IMR-90 (cell line): ENCODE measurements at regions not wholly inside any gene's neighbourhood (a gene's known extent, or its start where the extent isn't known, plus 50 kb on each side); places are given as distances from the start of the nearest gene placed in this dataset.

Experiments used
- ATAC-seq: fragments of 200-7000 bp; cut with Tn5 transposase; 2 replicates; pipeline ENCODE4 v1.9.1; 2020; ENCODE audit warnings: low read depth, mild to moderate bottlenecking, moderate library complexity
- BruUV-seq: library from RNA; stranded (reverse); fragments of 400-500 nt; replicated peaks from 2 replicates; lab custom pipeline; 2021; lab: Mats Ljungman, UMichigan
- CTCF ChIA-PET: fragments of 300-600 bp; formaldehyde crosslinking; extraction: SDS; loops from one replicate; lab custom pipeline; 2021; ENCODE audit warnings: antibody characterized with exemption; lab: Yijun Ruan, JAX
- POLR2A ChIA-PET: fragments of 300-600 bp; sonication (Branson Sonifier 250); formaldehyde crosslinking; loops from one replicate; lab custom pipeline; 2022; ENCODE audit warnings: antibody characterized with exemption; ENCODE audit not compliant: unreplicated experiment; lab: Charles Lee
- DNase-seq: peaks from one replicate; pipeline ENCODE4 v3.0.0; 2013
- H2AFZ ChIP-seq: replicated peaks from 2 replicates; pipeline ENCODE3; 2013; ENCODE audit warnings: low read length, mild to moderate bottlenecking; ENCODE audit not compliant: poor library complexity
- H2AK5ac ChIP-seq: 2 replicates; pipeline ENCODE4 v1.6.1; 2013; ENCODE audit warnings: low read depth, low read length, inconsistent platforms
- H2AK9ac ChIP-seq: replicated peaks from 2 replicates; pipeline ENCODE3; 2013; ENCODE audit warnings: mild to moderate bottlenecking, low read depth, low read length, moderate library complexity; ENCODE audit not compliant: poor library complexity
- H2BK120ac ChIP-seq: 2 replicates; pipeline ENCODE4 v1.6.1; 2013; ENCODE audit warnings: low read depth, low read length, inconsistent platforms
- H2BK15ac ChIP-seq: 3 replicates; pipeline ENCODE4 v1.6.1; 2013; ENCODE audit warnings: low read depth, low read length, inconsistent platforms
- H2BK20ac ChIP-seq: 2 replicates; pipeline ENCODE4 v1.6.1; 2013; ENCODE audit warnings: low read depth, mild to moderate bottlenecking, inconsistent platforms, low read length, moderate library complexity
- H2BK5ac ChIP-seq: 2 replicates; pipeline ENCODE4 v1.6.1; 2013; ENCODE audit warnings: mild to moderate bottlenecking, low read depth, low read length, inconsistent platforms; ENCODE audit not compliant: poor library complexity, severe bottlenecking
- H3K14ac ChIP-seq: replicated peaks from 2 replicates; pipeline ENCODE4 v1.6.1; 2013; ENCODE audit warnings: low read depth, low read length, inconsistent platforms
- H3K18ac ChIP-seq: 2 replicates; pipeline ENCODE4 v1.6.1; 2013; ENCODE audit warnings: low read depth, low read length, control low read depth
- H3K23ac ChIP-seq: 2 replicates; pipeline ENCODE4 v1.6.1; 2013; ENCODE audit warnings: low read depth, low read length, inconsistent platforms
- H3K27ac ChIP-seq: 2 replicates; pipeline ENCODE4 v1.5.1; 2013; ENCODE audit warnings: mild to moderate bottlenecking, control low read depth, low read length; ENCODE audit not compliant: insufficient read depth
- H3K27me3 ChIP-seq: 2 replicates; pipeline ENCODE4 v1.6.1; 2013; ENCODE audit warnings: low read length; ENCODE audit not compliant: control insufficient read depth, insufficient read depth
- H3K36me3 ChIP-seq: 2 replicates; pipeline ENCODE4 v1.6.1; 2013; ENCODE audit warnings: low read length, mixed read lengths; ENCODE audit not compliant: control insufficient read depth, insufficient read depth
- H3K4ac ChIP-seq: 2 replicates; pipeline ENCODE4 v1.6.1; 2013; ENCODE audit warnings: low read depth, low read length, inconsistent platforms
- H3K4me1 ChIP-seq: 2 replicates; pipeline ENCODE4 v1.6.1; 2013; ENCODE audit warnings: low read length, mixed read lengths; ENCODE audit not compliant: control insufficient read depth, insufficient read depth
- H3K4me2 ChIP-seq: 2 replicates; pipeline ENCODE4 v1.6.1; 2013; ENCODE audit warnings: low read depth, mild to moderate bottlenecking, control low read depth, low read length, moderate library complexity
- H3K4me3 ChIP-seq: 2 replicates; pipeline ENCODE4 v1.5.1; 2013; ENCODE audit warnings: low read depth, mild to moderate bottlenecking, control low read depth, low read length, moderate library complexity; ENCODE audit not compliant: insufficient read depth
- H3K56ac ChIP-seq: 2 replicates; pipeline ENCODE4 v1.6.1; 2013; ENCODE audit warnings: low read length, inconsistent platforms; ENCODE audit not compliant: insufficient read depth; ENCODE audit errors: extremely low read depth
- H3K79me1 ChIP-seq, 2 experiments: 2 replicates each; pipeline ENCODE4 v1.6.1; 2013; ENCODE audit warnings: low read length in 2 of 2, inconsistent platforms in 1 of 2, low read depth in 1 of 2
- H3K9ac ChIP-seq: 2 replicates; pipeline ENCODE4 v1.6.1; 2013; ENCODE audit warnings: low read depth, low read length, control low read depth
- H3K9me1 ChIP-seq: 2 replicates; pipeline ENCODE4 v1.6.1; 2013; ENCODE audit warnings: low read length, inconsistent platforms; ENCODE audit not compliant: insufficient read depth
- H3K9me3 ChIP-seq: 2 replicates; pipeline ENCODE4 v1.6.1; 2013; ENCODE audit warnings: low read length; ENCODE audit not compliant: control insufficient read depth, insufficient read depth
- H4K20me1 ChIP-seq: 2 replicates; pipeline ENCODE4 v1.6.1; 2013; ENCODE audit warnings: low read length, inconsistent platforms; ENCODE audit not compliant: insufficient read depth
- H4K5ac ChIP-seq: 2 replicates; pipeline ENCODE4 v1.6.1; 2013; ENCODE audit warnings: mild to moderate bottlenecking, low read depth, low read length, control low read depth
- H4K8ac ChIP-seq, 2 experiments: 2 replicates each; pipeline ENCODE4 v1.6.1; 2013; ENCODE audit warnings: low read depth in 2 of 2, low read length in 2 of 2, control low read depth in 1 of 2, inconsistent platforms in 1 of 2
- H4K91ac ChIP-seq: 2 replicates; pipeline ENCODE4 v1.6.1; 2013; ENCODE audit warnings: low read depth, low read length, inconsistent platforms; ENCODE audit not compliant: insufficient read depth
- MXI1 ChIP-seq: IDR thresholded peaks from 2 replicates; pipeline ENCODE4 v1.6.1; 2012; ENCODE audit warnings: low read depth, mild to moderate bottlenecking, low read length, moderate library complexity, borderline replicate concordance
- RCOR1 ChIP-seq: IDR thresholded peaks from 2 replicates; pipeline ENCODE4 v1.6.1; 2012; ENCODE audit warnings: mild to moderate bottlenecking, low read length, improper control_type of control experiment; ENCODE audit not compliant: insufficient replicate concordance
- SMC3 ChIP-seq: fragments of 150-350 bp; IDR thresholded peaks from 2 replicates; pipeline ENCODE4 v1.6.1; 2016; ENCODE audit warnings: low read depth, mild to moderate bottlenecking, antibody characterized with exemption, low read length, moderate library complexity
- WGBS, 2 experiments: methylation state at CpG; one replicate each; pipeline versions ENCODE4 v1.1.5 to v1.1.7; 2013; ENCODE audit warnings: missing lambda C conversion rate in 2 of 2; ENCODE audit not compliant: insufficient read length in 1 of 2; ENCODE audit errors: extremely low coverage in 2 of 2; 5-methylcytosine and 5-hydroxymethylcytosine counted together
- dilution Hi-C: fragments of 300-500 bp; cut with HindIII; formaldehyde crosslinking; loops from one replicate; pipeline ENCODE4 v1.14.3; 2018; ENCODE audit warnings: low sequenced_read_pairs; ENCODE audit not compliant: unreplicated experiment
- in situ Hi-C: fragments of 300-500 bp; cut with MboI; formaldehyde crosslinking; loops from 3 replicates; pipeline ENCODE4 v1.14.3; 2019; ENCODE audit warnings: low sequenced_read_pairs, inconsistent platforms, mixed read lengths
- intact Hi-C: fragments of 100-400 bp; cut with micrococcal nuclease; formaldehyde crosslinking; loops from 2 replicates; pipeline ENCODE4 v1.10.0; 2022

DNA sequence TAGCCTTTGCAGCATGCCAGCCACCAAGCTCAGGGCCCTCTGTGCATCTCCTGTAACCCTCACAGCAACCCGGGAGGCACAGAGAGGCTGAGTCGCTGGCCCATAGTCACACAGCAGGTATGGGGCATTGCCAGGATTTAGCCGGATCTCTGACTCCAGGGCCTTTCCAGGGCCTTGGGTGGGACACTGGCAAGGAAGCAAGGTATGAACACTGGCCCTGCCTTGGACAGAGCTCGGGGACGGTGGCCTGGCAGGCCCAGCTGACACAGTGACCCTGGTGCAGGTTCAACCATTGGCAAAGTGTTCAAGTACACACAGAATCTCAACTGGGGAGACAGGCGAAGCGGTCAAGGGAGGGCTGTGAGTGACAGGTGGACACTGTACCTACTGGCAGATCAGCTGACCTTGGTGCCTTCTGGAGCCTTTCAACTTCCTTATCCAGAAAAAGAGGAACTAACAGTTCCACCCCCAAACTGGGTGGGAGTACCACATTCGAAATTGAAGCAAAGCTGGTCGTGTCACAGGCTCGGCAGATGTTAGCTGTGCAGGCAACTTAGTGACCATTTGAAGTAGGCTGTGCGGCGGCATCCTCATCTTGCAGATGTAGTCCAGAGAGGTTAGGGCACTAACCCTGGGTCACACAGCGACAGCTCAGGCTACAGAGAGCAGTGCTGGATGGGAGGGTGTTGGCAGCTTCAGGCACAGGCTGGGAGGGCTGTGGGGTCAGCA lies 287.4 kb downstream of the SEC14L1 start:
- peak overlapping the region; percentile 83 for H2BK120ac ChIP-seq
- peaks cover 86% of the 10 kb centered on the region for H4K20me1 ChIP-seq
- H3K27me3 ChIP-seq, result no peaks in the 10 kb centered on the region
- H3K4me1 ChIP-seq, result peaks cover 68% of the 10 kb centered on the region
- H3K9ac ChIP-seq, result 0 out of 2 replicates have a peak overlapping the region, but pooled peaks have one; percentile 3
- H4K8ac ChIP-seq, result peak overlapping the region; percentile 26 to 28; a peak in 2 of 4 replicates
- H2AK9ac ChIP-seq, result peak overlapping the region; percentile 84
- no peak overlapping the region for H4K5ac ChIP-seq
- DNase-seq (no peak), ATAC-seq (no peak)
- peak overlapping the region; percentile 45; the same call in 1 of the 2 replicates for H2BK20ac ChIP-seq
- CTCF ChIA-PET, result interaction anchor here (1.3 kb wide), 1 partner anchor 53 kb away, joined by 3 read pairs; no protein-coding TSS in a partner anchor
- no peak for TF ChIP-seq SMC3
- no peak for TF ChIP-seq MXI1
- peak; percentile 49 for TF ChIP-seq RCOR1
- peak overlapping the region; percentile 63 for H3K4ac ChIP-seq
- H3K27ac ChIP-seq, result peak overlapping the region; percentile 59
- peak overlapping the region; percentile 73; the same call in 1 of the 2 replicates for H4K91ac ChIP-seq
- H3K56ac ChIP-seq, result peak overlapping the region; percentile 27; the same call in 1 of the 2 replicates
- H3K79me1 ChIP-seq, result peaks cover 29 to 90% of the 10 kb centered on the region in 2 experiments
- H2BK5ac ChIP-seq, result peak overlapping the region; percentile 71
- dilution Hi-C loops, result no loop called here
- intact Hi-C loops, result no loop called here
- no peak overlapping the region for H3K4me3 ChIP-seq
- H2BK15ac ChIP-seq, result peak overlapping the region; percentile 53; the same call in 2 of the 3 replicates
- no peaks in the 10 kb centered on the region for H3K9me3 ChIP-seq
- H2AFZ ChIP-seq, result peak overlapping the region; percentile 56
- peaks cover 47% of the 10 kb centered on the region for H3K9me1 ChIP-seq
- H3K18ac ChIP-seq, result peak overlapping the region; percentile 6; the same call in 1 of the 2 replicates
- BruUV-seq, result no TSS peak
- in situ Hi-C loops, result loop anchor here (5.0 kb wide), 2 partner anchors 64 to 106 kb away; no protein-coding TSS in a partner anchor
- WGBS, 2 experiments, result 100% methylated on average over 1 of the region's 13 CpGs; no CpG with 5 or more reads in 1 of the 2 experiments
- H2AK5ac ChIP-seq, result peak overlapping the region; percentile 89
- H3K14ac ChIP-seq, result peak overlapping the region; percentile 33
- POLR2A ChIA-PET, result no interaction called here
- peak overlapping the region; percentile 41 for H3K23ac ChIP-seq
- H3K4me2 ChIP-seq, result peak overlapping the region; percentile 70
- peaks cover 7% of the 10 kb centered on the region; the same call in 1 of the 2 replicates for H3K36me3 ChIP-seq
